ENCODE measurements at regions not wholly inside any gene's neighbourhood (a gene's known extent, or its start where the extent isn't known, plus 50 kb on each side); places are given as distances from the start of the nearest gene placed in this dataset.
"Not testable (repeated sequence)": the region's sequence is repeated elsewhere in the genome, so short reads cannot be mapped to it uniquely, and the experiment has no call there.

DNA sequence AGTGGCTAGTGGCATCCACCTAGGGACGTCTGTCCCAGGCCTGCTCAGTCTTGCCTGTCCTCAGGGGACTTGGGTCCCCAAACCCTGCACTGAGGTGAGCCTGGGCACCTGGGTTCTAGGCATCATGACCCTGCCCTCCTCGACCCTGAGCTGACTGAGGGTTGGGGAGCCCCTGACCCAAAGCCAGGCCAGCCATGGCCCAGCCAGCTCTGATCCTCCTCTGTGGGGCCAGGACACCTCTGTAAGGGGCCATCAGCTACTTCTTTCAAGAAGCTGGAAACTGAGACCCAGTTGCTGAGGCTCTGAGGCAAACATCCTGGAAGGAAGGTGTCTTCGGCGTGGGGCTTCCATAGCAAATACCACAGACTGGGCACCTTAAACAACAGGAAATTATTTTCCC lies 329.3 kb downstream of the QKI start:
- 91% methylated on average over 2 of the region's 4 CpGs for WGBS (ENCODE audit: insufficient coverage)
- Histone ChIP-seq H3K9me3 (replicated peaks; ENCODE audit: control insufficient read depth, low read depth, low read length) (no peaks in the 10 kb centered on the region), H3K27me3 (ENCODE audit: control insufficient read depth, insufficient read depth, low read length) (no peaks in the 10 kb centered on the region), H3K4me3 (ENCODE audit: low read length) (no peak overlapping the region), H3K36me3 (ENCODE audit: control insufficient read depth, insufficient read depth, low read length) (no peaks in the 10 kb centered on the region), H3K27ac (ENCODE audit: low read length) (no peak overlapping the region), H3K4me1 (ENCODE audit: control insufficient read depth, insufficient read depth, low read length) (peaks cover 48% of the 10 kb centered on the region)
- DNase-seq: no peak

DNA sequence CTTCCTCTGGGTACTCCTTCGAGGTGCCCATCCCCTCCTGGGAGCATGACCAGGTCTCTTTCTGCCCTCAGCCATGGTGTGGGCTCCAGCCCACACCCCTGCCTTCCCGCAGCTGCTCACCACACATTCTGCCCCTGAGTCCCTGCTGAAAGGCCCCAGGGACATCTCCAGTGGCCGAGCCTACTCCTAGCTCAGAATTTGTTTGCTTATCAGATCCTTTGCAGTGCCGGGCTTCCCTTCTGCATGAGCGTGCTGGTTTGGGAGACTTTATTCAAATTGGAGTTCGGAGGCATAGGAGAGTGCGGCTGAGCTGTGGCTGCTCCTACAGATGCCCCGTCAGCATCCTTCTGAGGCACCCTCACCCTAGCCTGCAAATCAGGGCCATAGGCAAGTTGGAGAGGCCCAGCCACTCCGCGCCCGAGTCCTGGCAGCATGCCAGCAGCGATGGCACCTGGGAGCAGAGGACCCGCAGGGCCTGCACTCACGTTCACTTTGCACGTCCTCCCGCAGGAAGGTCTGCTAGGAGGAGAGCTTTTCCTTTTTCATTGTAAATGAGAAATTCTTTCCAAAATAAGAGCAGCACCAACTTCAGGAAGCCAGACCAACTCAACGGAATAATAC lies 327.3 kb downstream of the QKI start:
- Histone ChIP-seq H3K36me3 (ENCODE audit: control insufficient read depth, insufficient read depth, low read length) (no peaks in the 10 kb centered on the region), H3K9me3 (replicated peaks; ENCODE audit: control insufficient read depth, low read depth, low read length) (no peaks in the 10 kb centered on the region), H3K4me1 (ENCODE audit: control insufficient read depth, insufficient read depth, low read length) (peaks cover 41% of the 10 kb centered on the region), H3K27ac (ENCODE audit: low read length) (no peak overlapping the region), H3K27me3 (ENCODE audit: control insufficient read depth, insufficient read depth, low read length) (no peaks in the 10 kb centered on the region), H3K4me3 (ENCODE audit: low read length) (no peak overlapping the region)
- no peak for DNase-seq
- WGBS (ENCODE audit: insufficient coverage): 82% methylated on average over 4 of the region's 17 CpGs

DNA sequence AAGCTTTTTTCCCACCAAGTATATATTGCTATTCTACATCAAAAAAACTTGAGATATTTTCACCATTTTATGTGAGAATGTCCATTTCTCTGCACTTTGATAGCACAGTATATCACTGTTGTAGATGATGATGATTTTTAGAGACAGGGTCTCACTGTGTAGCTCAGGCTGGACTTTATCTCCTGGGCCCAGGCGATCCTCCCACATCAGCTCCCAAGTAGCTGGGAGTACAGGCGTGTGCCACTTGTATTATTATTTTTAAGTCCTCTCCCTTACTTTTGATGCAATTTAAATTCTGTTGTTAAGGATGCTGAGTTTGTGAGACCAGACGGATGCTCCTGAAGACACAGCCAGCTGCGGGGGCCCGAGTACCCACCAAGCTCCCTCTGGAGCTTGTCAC lies 326.8 kb downstream of the QKI start:
- no CpG with 5 or more reads among the region's 5 CpGs for WGBS (ENCODE audit: insufficient coverage)
- H3K27me3 ChIP-seq (ENCODE audit: control insufficient read depth, insufficient read depth, low read length): no peaks in the 10 kb centered on the region
- H3K27ac ChIP-seq (ENCODE audit: low read length): no peak overlapping the region
- no peaks in the 10 kb centered on the region for H3K9me3 ChIP-seq (replicated peaks; ENCODE audit: control insufficient read depth, low read depth, low read length)
- H3K4me3 ChIP-seq (ENCODE audit: low read length): no peak overlapping the region
- no peaks in the 10 kb centered on the region for H3K36me3 ChIP-seq (ENCODE audit: control insufficient read depth, insufficient read depth, low read length)
- H3K4me1 ChIP-seq (ENCODE audit: control insufficient read depth, insufficient read depth, low read length): peaks cover 39% of the 10 kb centered on the region
- no peak for DNase-seq

DNA sequence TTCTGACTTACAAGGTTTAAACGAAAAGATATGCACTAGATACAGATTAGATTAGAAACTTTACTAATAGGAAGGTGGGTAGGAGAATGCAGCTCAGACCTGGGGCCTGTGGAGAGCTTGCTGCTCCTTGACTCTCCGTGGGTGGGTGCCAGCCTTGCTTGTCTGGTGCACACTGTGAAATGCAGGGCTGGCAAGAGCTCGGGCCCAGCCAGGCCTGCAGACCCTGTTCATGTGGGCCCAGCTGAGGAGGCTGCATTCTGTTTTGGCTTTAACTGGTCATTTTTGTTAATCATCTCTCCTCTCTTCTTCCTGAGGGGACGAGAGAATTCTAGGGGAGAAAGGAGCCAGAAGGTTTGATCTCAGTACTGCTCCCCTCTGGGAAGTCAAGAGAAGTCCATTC lies 325.4 kb downstream of the QKI start:
- Histone ChIP-seq H3K27me3 (ENCODE audit: control insufficient read depth, insufficient read depth, low read length) (no peaks in the 10 kb centered on the region), H3K36me3 (ENCODE audit: control insufficient read depth, insufficient read depth, low read length) (no peaks in the 10 kb centered on the region), H3K4me1 (ENCODE audit: control insufficient read depth, insufficient read depth, low read length) (peaks cover 34% of the 10 kb centered on the region), H3K27ac (ENCODE audit: low read length) (peak overlapping the region; percentile 22), H3K4me3 (ENCODE audit: low read length) (no peak overlapping the region), H3K9me3 (replicated peaks; ENCODE audit: control insufficient read depth, low read depth, low read length) (no peaks in the 10 kb centered on the region)
- no CpG with 5 or more reads among the region's 4 CpGs for WGBS (ENCODE audit: insufficient coverage)
- DNase-seq: peak; percentile 41

DNA sequence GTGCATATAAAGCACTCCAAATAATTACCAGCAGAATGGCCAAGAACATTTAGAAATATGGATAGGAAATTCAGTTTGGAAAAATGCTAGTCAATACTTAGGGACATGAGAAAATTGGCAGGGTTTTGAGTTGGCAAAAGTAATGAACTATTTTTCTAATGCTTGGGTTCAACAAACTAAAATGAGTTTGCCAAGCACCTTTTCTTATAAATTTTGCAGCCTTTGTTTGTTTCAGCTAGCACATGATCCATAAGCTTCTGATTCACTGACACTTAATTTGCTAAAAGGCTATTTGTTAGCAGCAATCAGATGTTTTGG lies 324.8 kb downstream of the QKI start:
- no peaks in the 10 kb centered on the region for H3K27me3 ChIP-seq (ENCODE audit: control insufficient read depth, insufficient read depth, low read length)
- no peak overlapping the region for H3K27ac ChIP-seq (ENCODE audit: low read length)
- DNase-seq: peak; percentile 94
- H3K36me3 ChIP-seq (ENCODE audit: control insufficient read depth, insufficient read depth, low read length): no peaks in the 10 kb centered on the region
- no peaks in the 10 kb centered on the region for H3K9me3 ChIP-seq (replicated peaks; ENCODE audit: control insufficient read depth, low read depth, low read length)
- peaks cover 28% of the 10 kb centered on the region for H3K4me1 ChIP-seq (ENCODE audit: control insufficient read depth, insufficient read depth, low read length)
- no peak overlapping the region for H3K4me3 ChIP-seq (ENCODE audit: low read length)

DNA sequence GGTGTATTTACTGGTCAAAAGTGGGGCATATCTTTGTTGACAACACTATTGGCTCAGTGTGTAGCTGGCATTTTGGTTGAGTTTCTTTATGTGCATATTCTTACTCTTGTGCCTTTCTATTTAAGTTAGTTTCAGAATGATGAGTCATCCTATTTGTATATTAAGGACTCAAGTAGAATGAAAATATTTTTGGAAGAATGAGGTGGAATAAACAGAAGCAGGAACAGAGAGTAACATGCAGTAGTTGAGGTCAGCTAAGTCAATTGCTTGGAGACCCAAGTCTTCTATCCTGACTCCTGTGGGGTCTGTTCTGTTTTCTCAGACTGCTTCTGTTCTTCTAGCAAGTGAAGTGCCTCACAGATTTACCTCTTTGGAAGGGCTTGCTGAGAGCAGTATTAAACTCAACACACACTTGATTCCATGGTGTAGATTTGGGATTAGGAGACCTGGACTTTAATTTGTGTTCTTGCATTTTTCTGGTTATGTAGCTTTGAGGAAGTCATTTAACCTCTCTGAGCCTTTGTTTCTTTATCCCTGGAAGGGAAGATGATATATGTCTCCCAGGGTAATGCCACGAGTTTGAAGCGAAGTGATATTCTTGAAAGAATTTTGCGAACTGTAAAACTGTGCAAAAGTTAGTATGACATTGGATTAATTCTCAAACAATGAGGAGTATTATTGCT lies 324.3 kb downstream of the QKI start:
- H3K4me1 ChIP-seq (ENCODE audit: control insufficient read depth, insufficient read depth, low read length): peaks cover 26% of the 10 kb centered on the region

DNA sequence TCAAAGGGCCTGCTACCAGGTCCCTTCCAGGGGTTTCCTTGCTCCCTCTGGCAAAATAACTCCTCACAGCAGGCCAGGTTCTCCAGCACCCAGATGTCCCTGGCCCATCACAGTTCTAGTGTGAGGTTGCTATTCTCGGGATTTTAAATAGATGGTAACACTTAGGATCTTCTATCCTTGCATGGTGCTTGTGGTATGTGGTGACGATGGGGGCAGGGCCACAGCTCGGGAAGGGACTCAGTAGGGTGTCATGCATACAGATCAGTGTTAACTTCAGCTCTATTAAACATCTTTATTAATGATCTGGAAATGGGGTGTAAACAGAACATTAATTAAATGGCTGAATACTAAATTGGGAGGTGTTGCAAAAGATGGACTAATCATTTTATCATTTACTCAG lies 323.8 kb downstream of the QKI start:
- WGBS (ENCODE audit: insufficient coverage): no CpG with 5 or more reads among the region's 3 CpGs
- H3K27ac ChIP-seq (ENCODE audit: low read length): no peak overlapping the region
- no peaks in the 10 kb centered on the region for H3K36me3 ChIP-seq (ENCODE audit: control insufficient read depth, insufficient read depth, low read length)
- no peaks in the 10 kb centered on the region for H3K27me3 ChIP-seq (ENCODE audit: control insufficient read depth, insufficient read depth, low read length)
- peaks cover 28% of the 10 kb centered on the region for H3K4me1 ChIP-seq (ENCODE audit: control insufficient read depth, insufficient read depth, low read length)
- no peaks in the 10 kb centered on the region for H3K9me3 ChIP-seq (replicated peaks; ENCODE audit: control insufficient read depth, low read depth, low read length)
- H3K4me3 ChIP-seq (ENCODE audit: low read length): no peak overlapping the region
- no peak for DNase-seq

More for the DNA sequence above, 324.3 kb downstream of the QKI start:
- Histone ChIP-seq H3K4me3 (ENCODE audit: low read length) (no peak overlapping the region), H3K27ac (ENCODE audit: low read length) (peak overlapping the region; percentile 14), H3K27me3 (ENCODE audit: control insufficient read depth, insufficient read depth, low read length) (no peaks in the 10 kb centered on the region), H3K9me3 (replicated peaks; ENCODE audit: control insufficient read depth, low read depth, low read length) (no peaks in the 10 kb centered on the region), H3K36me3 (ENCODE audit: control insufficient read depth, insufficient read depth, low read length) (no peaks in the 10 kb centered on the region)
- no CpG with 5 or more reads among the region's 3 CpGs for WGBS (ENCODE audit: insufficient coverage)
- no peak for DNase-seq

DNA sequence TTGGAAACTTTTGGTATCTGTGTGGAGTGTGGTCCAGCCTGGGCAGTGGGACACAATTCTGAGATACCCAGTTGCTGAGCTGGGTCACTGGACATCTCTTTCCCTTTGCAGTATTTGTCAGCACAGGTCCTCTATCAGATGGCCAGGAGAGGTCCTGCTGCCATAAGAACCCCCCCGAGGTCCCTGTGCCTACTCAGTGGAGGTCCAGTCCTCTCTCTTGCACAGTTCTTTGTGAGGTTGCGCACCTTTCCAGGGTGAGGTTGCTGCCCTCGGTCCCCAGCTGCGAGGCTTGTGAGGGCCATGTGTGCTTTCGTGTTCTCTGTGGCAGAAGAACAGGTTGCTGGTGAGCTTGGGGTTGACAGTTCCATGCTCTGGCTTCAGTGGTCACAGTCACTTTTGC lies 320.6 kb downstream of the QKI start:
- no peak overlapping the region for H3K4me3 ChIP-seq (ENCODE audit: low read length)
- DNase-seq: no peak
- peaks cover 39% of the 10 kb centered on the region for H3K4me1 ChIP-seq (ENCODE audit: control insufficient read depth, insufficient read depth, low read length)
- no peaks in the 10 kb centered on the region for H3K27me3 ChIP-seq (ENCODE audit: control insufficient read depth, insufficient read depth, low read length)
- H3K9me3 ChIP-seq (replicated peaks; ENCODE audit: control insufficient read depth, low read depth, low read length): no peaks in the 10 kb centered on the region
- WGBS (ENCODE audit: insufficient coverage): 93% methylated on average over 3 of the region's 5 CpGs
- H3K27ac ChIP-seq (ENCODE audit: low read length): no peak overlapping the region
- H3K36me3 ChIP-seq (ENCODE audit: control insufficient read depth, insufficient read depth, low read length): no peaks in the 10 kb centered on the region

DNA sequence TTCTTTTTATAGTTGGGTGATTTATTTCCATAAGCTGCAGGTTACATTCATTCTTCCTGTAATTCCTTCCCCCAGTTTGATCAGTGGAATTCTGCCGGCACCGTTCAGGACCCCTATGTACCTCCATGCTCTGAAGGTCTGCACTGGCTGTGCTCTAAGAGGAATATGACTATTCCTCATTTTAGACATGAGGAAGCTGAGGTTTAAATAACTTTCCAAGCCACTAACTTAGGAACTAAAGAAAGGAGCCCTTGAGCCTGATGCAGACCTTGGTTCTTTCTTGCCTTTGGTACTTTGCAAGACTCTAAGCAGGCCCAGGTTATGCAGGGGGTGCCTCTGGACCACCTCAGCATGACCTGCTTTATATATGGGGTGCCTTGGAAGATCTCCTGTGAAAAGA lies 318.5 kb downstream of the QKI start:
- Histone ChIP-seq H3K9me3 (replicated peaks; ENCODE audit: control insufficient read depth, low read depth, low read length) (no peaks in the 10 kb centered on the region), H3K27me3 (ENCODE audit: control insufficient read depth, insufficient read depth, low read length) (no peaks in the 10 kb centered on the region), H3K27ac (ENCODE audit: low read length) (no peak overlapping the region), H3K4me3 (ENCODE audit: low read length) (no peak overlapping the region), H3K4me1 (ENCODE audit: control insufficient read depth, insufficient read depth, low read length) (peaks cover 34% of the 10 kb centered on the region), H3K36me3 (ENCODE audit: control insufficient read depth, insufficient read depth, low read length) (no peaks in the 10 kb centered on the region)
- no CpG with 5 or more reads among the region's 2 CpGs for WGBS (ENCODE audit: insufficient coverage)
- no peak for DNase-seq

DNA sequence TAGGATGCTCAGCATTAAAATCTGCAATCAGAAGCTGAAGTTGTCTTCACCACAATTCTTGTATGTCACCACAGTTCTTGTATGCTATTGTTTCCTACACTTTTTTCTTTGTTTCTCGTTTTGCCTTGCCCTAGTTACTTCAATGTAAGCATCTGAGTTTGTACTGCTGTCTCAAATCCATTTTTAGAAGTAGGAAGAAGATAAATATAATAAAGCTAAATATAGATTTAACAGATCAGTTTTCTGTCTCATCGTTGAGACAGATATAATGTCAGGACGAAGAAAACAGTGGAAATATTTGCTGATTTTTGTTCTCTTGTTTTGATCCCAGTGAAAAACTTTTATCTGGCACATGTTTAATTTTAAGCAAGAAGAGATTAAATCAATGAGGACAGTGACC lies 318.0 kb downstream of the QKI start:
- H3K36me3 ChIP-seq (ENCODE audit: control insufficient read depth, insufficient read depth, low read length): no peaks in the 10 kb centered on the region
- H3K27me3 ChIP-seq (ENCODE audit: control insufficient read depth, insufficient read depth, low read length): no peaks in the 10 kb centered on the region
- peaks cover 34% of the 10 kb centered on the region for H3K4me1 ChIP-seq (ENCODE audit: control insufficient read depth, insufficient read depth, low read length)
- H3K9me3 ChIP-seq (replicated peaks; ENCODE audit: control insufficient read depth, low read depth, low read length): no peaks in the 10 kb centered on the region
- WGBS (ENCODE audit: insufficient coverage): no CpG with 5 or more reads among the region's 3 CpGs
- H3K27ac ChIP-seq (ENCODE audit: low read length): no peak overlapping the region
- DNase-seq: no peak
- no peak overlapping the region for H3K4me3 ChIP-seq (ENCODE audit: low read length)

DNA sequence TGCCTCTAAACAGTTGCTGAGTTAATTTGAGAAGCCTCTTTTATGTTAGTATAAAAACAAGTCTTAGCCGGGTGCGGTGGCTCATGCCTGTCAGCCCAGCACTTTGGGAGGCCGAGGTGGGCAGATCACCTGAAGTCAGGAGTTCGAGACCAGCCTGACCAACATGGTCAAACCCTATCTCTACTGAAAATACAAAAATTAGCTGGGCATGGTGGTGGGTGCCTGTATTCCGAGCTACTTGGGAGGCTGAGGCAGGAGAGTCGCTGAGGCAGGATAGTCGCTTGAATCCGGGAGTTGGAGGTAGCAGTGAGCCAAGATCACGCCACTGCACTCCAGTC lies 317.5 kb downstream of the QKI start:
- H3K27ac ChIP-seq (ENCODE audit: low read length); H3K27me3 ChIP-seq (ENCODE audit: control insufficient read depth, insufficient read depth, low read length); H3K9me3 ChIP-seq (replicated peaks; ENCODE audit: control insufficient read depth, low read depth, low read length); DNase-seq; H3K4me3 ChIP-seq (ENCODE audit: low read length); H3K36me3 ChIP-seq (ENCODE audit: control insufficient read depth, insufficient read depth, low read length): not testable (repeated sequence)
- WGBS (ENCODE audit: insufficient coverage): no CpG with 5 or more reads among the region's 9 CpGs
- peaks cover 34% of the 10 kb centered on the region for H3K4me1 ChIP-seq (ENCODE audit: control insufficient read depth, insufficient read depth, low read length)

Data from muscle of leg (tissue), 3 donors.